Esophagus squamous epithelium (tissue), 4 donors: ENCODE measurements at regions not wholly inside any gene's neighbourhood (a gene's known extent, or its start where the extent isn't known, plus 50 kb on each side); places are given as distances from the start of the nearest gene placed in this dataset.

Experiments
- POLR2A ChIP-seq, 4 donors: fragments of 450-650 bp; IDR thresholded peaks; one replicate each; pipeline ENCODE4 v1.6.1; 2017; ENCODE audit warnings: antibody characterized with exemption in 4 of 4, mild to moderate bottlenecking in 4 of 4, moderate library complexity in 3 of 4
- TF ChIP-seq, protein P1 (sequence below), 6 experiments: fragments of 450-650 bp in 4 of 6; fragments of 200-600 bp in 2 of 6; sonication (generic) in 2 of 6; IDR thresholded peaks; one replicate each; pipeline ENCODE4 v1.5.1; 2016 to 2019; ENCODE audit warnings: antibody characterized with exemption in 6 of 6, mild to moderate bottlenecking in 4 of 6, moderate library complexity in 4 of 6

DNA sequence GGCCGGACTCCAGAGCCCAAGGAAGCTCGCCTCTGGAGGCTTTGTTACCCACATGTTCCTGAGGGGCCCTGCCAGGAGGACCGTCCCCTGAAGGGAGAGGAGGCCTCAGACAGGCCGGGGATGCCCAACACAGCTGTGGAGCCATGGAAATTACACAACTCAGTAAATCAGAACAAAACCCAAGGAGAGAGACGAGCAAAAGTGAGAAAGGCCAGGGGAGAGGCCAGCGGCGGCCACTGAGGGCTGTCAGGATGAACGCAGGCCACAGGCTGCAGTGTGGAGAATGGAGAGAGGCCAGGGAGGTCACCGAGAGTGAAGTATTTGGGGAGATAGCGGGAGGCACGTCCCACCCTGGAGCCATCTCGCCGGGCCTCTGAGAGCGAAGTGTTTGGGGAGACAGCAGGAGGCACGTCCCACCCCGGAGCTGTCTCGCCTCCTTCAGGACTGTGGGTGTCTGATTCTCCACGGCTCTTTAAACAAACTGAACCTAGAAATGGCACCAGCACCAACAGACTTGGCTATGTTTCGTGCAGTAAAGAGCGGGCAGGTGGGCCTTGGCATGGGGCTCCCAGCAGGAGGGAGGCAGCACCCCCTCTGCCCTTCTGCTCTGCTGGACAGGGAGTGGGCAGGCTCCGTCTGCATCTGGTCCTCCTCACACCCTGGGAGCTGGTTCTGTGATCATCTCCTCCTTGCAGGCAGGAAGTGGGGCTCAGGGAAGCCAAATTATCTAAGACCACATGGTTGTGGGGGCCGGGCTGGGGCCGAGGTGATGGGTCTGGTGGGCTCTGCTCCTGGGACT, 91.0 kb downstream of the YTHDF1 start:
- TF ChIP-seq, protein P1, sequence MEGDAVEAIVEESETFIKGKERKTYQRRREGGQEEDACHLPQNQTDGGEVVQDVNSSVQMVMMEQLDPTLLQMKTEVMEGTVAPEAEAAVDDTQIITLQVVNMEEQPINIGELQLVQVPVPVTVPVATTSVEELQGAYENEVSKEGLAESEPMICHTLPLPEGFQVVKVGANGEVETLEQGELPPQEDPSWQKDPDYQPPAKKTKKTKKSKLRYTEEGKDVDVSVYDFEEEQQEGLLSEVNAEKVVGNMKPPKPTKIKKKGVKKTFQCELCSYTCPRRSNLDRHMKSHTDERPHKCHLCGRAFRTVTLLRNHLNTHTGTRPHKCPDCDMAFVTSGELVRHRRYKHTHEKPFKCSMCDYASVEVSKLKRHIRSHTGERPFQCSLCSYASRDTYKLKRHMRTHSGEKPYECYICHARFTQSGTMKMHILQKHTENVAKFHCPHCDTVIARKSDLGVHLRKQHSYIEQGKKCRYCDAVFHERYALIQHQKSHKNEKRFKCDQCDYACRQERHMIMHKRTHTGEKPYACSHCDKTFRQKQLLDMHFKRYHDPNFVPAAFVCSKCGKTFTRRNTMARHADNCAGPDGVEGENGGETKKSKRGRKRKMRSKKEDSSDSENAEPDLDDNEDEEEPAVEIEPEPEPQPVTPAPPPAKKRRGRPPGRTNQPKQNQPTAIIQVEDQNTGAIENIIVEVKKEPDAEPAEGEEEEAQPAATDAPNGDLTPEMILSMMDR (IDR thresholded peaks at IDR 0.05), result no peak
- TF ChIP-seq POLR2A (IDR thresholded peaks at IDR 0.05), result no peak
